DMS114 treated with DMSO at 0.1 percent for 48 hours (cell line): ENCODE measurements at regions not wholly inside any gene's neighbourhood (a gene's known extent, or its start where the extent isn't known, plus 50 kb on each side); places are given as distances from the start of the nearest gene placed in this dataset.
"Not testable (repeated sequence)": the region's sequence is repeated elsewhere in the genome, so short reads cannot be mapped to it uniquely, and the experiment has no call there.

ENCODE experiments used
- DNase-seq: peaks from one replicate; lab custom pipeline; 2025; ENCODE audit not compliant: unreplicated experiment; lab: John Stamatoyannopoulos, UW

DNA sequence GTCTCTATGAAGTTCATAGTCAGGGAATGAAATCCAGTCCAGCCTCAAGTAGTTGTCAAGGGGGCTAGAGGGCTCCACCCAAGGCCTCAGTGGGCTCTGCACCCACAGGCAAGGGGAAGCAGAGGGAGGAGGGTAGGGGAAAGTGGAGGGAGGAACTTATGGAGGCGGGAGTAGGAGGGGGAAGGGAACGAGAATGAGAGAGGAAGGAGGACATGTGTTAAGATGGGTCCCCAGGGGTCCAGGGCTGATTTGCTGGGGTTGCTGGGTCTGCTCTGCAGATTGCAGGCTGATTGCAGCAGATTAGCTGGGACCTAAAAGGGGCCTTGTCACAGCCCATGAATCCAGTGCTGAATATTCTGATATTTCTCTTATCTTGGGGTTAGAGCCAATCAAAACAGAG is 166.9 kb upstream of the IL12B start:
- DNase-seq, result no peak

DNA sequence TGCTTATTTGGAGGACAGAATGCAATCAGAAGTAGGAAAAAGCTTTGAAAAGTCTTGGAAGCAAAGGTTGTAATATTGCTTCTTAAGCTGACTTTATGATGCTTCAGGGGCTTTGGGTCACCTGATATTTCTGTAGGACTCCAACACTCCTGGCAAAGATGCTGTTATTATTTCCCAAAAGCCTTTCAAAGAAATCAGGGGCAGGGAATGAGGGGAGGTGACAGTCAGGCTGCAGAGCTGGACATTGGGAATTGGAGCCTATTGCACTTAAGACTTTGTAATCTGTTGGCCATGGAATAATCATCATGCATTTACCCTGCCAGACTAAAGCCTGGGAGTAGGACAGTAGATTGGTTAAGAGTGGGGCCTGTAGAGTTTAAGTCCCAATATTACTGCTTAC is 168.3 kb upstream of the IL12B start:
- DNase-seq, result no peak

DNA sequence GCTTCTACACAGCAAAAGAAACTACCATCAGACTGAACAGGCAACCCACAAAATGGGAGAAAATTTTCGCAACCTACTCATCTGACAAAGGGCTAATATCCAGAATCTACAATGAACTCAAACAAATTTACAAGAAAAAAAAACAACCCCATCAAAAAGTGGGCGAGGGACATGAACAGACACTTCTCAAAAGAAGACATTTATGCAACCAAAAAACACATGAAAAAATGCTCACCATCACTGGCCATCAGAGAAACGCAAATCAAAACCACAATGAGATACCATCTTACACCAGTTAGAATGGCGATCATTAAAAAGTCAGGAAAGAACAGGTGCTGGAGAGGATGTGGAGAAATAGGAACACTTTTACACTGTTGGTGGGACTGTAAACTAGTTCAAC is 171.8 kb upstream of the IL12B start:
- DNase-seq, result not testable (repeated sequence)

DNA sequence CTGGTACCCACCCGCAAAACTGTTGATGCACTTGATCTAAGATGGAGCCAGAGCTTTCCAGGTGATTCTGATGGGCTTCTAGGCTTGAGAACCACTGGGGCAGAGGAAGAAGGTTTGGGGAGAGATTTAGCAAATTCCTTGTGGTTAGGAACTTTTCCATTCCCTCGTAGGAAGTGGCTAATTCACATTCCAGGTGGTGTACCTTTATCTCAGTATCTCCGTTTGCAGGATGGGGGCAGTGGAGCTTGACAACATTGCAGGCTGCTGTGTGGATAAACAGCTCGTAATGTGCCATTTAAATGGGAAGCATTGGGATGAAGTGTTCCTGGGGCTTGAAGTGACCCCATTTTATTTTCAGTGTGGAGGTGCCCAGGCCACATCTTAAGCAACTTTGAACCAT is 172.9 kb upstream of the IL12B start:
- DNase-seq, result no peak

DNA sequence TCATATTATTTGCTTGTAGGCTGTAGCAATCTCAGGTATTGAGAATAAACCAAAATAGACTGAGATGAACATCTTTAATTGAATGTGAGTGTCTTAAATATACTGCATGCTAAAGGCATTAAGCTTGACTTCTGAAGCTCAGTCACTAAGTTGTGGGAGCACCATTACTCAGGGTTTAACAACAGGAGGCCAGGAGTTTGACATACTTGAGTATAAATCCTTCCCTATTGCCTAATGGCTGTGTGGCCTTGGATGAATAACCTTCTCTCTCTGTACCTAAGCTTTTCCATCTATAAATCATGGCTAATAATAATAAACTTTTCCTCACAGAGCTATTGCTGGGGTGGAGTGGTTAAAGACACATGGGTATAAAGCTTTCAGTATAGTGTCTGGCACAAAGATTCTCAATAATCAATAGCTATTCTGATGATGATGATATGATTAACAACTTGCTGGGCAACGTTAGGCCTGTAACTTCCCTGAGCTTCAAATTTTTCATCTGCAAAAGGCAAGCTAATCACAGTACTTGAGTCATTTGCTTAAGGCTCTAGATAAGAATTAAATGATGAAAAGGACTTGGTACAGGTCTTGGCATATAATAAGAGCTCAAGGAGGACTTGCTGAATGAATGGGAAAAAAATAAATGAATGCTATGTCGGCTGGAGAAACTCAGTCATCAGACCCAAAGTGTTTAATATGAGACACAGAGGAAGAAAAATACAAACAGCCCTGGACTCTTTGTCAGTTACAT is 174.0 kb upstream of the IL12B start:
- DNase-seq, result no peak

DNA sequence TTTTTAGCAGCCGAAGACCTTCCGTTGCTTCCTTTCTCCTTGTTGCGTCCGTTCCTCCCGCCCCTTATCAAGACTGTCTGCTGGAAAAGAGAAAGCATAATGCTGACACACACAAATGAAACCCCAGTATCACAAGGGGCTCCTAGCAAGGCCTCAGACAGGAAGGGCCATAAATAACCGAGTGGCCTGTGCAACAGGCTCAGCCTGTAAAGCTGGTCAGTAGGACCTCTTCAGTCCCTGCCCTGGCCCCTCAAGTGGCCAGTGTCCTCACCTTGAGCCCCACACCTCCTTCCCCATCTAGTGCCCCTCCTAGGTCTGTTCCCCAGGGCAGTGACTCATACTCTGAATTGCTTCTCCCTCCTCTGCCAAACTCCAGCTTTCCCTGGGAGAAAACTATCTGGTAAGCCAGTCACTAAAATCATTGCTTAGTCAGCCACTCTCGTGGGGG is 174.6 kb upstream of the IL12B start:
- no peak for DNase-seq

DNA sequence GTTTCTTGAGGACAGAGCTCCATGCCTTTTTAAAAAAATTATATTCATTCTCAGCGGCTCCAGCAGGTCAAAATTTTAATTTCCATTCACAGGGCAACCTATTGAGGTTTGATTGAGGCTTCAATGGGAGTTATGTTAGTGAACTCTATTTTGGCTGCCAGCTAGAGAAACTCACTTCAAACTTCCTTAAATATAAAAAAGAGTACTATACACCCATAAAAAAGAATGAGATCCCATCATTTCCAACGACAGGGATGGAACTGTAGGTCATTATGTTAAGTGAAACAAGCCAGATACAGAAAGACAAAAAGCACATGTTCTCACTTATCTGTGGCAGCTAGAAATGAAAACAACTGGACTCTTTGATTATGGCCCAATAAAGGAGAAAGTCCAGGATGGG is 176.8 kb upstream of the IL12B start:
- DNase-seq, result no peak

DNA sequence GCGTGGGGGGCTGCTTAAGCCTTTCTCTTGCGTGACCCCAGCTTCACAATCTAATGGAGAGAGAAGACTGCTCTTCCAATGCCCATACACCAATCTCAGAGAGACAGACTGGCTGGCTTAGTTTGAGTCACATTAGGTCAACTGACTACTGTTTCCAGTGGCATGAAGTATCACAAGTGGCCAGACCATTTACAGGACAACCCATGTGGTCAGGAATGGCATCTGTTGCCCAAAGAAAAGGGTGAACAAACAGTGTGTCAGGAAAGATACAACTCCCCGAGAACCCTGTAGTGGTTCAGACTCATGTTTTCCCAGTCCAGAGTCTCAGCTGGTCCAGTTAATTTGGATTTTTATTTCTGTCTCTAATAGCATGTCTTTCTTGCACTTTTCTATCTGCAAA is 177.4 kb upstream of the IL12B start:
- no peak for DNase-seq

DNA sequence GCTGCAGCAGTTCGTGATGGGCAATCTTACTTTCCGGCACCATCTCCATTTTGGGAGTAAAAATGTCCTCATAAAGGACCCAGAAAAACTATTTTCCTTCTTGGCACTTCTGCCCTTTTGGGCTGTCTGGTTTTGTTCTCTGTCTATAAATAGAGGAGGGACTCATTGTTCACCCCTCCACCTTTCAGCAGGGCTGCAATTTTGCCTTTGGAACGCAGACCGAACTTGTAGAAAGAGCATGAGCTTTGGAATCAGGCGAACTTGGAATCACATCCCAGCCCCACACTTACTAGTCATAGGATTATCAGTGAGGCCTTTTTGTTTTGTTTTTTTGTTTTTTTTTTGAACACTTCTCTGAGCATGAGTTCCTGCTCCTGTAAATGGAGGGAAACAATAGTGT is 178.1 kb upstream of the IL12B start:
- DNase-seq, result no peak

DNA sequence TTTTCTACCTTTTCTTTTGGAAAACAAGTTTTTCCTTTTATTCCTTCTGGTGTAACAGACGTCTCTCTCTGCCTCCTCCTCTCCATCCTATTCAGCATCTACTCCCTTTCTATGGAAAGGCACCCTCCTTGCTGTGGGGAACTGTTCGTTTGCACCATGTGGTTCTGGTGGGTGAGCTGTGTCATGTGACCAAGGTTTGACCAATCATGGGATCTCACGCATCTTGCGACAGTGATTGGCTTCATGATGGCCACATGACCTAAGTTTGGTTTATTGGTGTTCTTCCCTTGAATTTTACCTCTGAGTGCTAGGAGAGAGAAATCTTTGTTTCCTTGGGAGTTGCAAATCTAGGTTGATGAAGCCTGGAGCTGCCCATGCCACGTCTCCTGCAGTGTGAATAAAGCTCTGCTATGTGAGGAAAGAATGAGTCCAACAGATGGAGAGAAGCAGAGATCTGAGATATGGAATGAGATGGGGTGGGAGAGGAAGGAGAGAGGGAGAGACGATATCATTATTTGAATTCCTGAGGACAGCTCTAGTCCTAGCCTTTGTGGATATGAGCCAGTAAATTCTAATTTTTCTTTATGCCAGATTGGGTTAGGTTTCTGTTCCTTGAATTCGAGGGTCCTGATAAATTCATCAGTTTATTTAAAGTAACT is 178.8 kb upstream of the IL12B start:
- DNase-seq, result no peak

DNA sequence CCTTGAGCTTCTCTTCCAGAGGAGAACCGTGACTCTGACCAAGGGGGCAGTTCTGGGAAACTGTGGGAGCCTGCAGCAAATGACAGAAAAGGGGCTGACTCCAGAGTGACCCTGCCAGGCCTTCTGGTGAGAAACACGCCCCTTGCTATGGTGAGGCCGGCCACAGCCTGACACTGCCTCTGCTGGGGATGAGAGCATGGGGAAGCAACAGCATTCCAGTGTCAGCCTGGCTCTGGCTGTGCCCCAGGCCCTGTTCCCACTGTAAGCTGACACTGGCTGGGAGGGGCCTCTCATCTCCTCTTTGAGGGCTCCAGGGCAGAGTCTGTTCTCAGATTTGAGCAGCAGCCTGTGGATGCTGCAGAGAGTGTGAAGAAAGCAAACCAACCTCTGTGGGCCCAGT is 180.0 kb upstream of the IL12B start:
- no peak for DNase-seq

DNA sequence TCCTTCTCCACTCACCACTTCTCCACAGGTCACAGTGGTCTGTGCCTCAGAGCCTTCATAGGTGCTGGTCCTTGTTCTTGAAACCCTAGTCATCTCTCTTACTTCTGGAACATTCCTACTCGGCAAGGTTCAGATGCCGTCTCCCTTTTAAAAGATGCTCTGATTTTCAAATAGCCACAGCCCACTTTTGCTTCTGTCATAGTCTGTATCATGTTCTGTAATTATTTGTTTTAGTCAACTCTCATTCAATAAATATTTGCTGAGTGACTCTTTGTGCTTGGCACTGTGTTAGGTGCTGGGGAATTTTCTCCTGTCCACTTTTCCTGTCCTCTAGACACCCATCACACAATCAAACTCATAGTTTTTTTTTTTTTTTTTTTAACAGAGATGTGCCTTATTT is 181.3 kb upstream of the IL12B start:
- no peak for DNase-seq

DNA sequence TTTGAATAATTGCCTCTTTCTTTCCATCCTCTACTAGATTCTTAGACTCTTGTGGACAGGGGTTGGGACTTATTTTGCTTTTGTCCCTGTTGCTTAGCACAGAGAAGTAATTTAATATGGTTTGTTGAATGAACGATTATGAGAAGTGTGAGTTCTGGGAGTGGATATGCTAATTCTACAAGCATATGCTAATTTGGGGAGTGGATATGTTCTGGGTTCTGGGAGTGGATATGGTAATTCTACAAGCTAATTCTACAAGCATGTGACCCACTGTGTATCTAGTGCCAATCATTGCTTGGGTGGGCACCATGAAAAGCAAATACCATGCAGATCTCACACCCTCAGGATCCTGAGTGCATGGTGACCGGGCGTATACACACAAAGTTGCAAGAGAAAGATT is 181.8 kb upstream of the IL12B start:
- DNase-seq, result no peak

DNA sequence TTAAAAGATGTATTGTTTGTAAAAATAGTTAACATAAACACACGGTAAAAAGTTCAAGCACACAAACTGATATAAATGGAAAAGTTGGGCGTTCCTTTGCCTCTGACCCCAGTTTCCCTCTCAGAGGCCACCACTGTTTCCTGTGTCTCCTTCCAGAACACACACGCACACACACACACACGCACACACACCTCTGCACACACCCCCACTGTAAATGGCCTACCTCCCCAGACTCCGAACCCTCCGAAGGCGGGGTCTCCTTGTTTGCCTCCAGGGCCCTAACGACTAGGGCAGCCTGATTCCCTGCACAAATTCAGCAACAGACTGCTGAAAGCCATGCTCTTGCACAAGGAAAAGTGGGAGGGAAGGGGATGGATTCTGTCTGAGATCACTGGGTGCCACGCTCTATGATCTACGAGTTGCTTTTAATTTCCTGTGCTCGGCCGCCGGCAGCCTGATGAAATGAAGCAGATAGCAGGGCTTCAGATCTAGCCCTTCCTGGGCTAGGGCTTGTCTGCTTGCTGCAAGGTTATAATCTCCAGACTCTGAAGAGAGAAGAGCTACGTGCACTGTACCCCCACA is 184.0 kb upstream of the IL12B start:
- DNase-seq, result no peak

DNA sequence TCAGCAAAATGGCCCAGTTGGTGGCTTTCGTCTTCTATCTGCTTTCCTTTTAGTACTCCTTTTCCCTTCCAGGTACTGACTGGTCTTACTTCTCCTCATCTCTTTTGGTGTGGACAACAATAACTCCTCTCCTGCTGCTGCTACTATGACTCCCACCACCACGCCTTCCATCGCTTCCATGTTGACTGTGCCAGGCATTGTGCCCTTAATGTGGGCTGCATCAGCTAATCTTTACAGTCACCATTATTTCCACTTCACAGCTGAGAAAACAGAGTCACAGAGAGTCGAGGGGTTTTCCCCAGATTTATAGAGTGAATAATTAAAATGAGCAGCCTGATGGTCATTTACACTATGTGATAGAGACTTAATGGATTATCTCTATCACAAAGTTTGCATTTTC is 184.9 kb upstream of the IL12B start:
- no peak for DNase-seq

DNA sequence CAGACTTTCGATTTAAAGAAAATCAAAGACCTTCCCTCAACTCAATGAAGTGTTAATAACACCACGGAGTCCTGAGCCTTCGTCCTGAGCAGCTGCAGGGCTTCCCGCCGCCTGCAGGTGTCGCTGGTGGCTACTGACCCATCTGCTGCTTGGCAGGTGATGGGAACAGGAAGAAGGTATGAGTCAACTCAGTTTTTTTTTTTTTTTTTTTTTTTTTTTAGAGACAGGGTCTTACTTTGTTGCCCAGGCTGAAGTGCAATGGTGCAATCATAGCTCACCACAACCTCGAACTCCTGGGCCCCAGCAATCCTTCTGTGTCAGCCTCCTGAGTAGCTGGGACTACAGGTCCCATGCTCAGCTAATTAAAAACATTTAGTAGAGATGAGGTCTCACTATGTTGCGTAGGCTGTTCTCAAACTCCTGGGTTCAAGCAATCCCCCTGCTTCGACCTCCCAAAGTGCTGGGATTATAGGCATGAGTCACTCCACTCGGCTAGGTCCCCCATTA is 185.7 kb upstream of the IL12B start:
- no peak for DNase-seq

DNA sequence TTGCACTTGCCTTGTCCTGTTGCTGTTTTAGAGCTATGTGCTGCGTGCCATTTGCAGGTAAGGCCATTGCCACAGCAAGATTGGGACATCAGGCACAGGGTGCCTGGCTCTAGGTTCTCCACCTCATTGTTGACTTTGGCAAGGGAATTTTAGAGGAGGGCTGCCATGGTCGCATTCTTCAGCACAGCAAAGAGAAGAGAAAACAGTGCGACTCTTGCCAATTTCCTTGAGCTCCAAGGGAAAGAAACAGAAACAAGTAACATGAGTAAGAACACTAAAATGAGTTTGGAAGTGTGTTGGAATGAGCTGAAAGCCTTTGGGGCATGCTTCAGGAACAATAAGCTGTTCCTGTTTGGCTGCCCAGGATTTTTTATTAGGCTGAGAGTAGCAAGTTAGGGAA is 188.1 kb upstream of the IL12B start:
- DNase-seq, result no peak

DNA sequence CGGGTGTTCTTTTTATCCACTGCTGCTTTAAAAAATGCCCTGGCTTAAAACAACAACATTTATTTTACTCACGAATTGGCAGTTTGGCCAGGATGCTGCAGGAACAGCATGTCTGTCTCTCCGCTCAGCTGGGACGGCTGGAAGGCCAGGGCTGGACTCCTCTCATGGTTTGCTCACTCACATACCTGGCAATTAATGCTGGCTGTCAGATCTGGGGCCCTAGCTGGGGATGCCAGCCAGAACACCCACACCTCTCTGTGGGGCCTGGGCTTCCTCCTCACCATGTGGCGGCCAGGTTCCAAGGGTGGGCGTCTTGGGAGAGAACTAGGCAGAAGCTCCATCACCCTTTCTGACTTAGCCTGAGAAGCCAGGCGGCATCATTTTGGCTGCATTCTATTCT is 189.1 kb upstream of the IL12B start:
- no peak for DNase-seq

DNA sequence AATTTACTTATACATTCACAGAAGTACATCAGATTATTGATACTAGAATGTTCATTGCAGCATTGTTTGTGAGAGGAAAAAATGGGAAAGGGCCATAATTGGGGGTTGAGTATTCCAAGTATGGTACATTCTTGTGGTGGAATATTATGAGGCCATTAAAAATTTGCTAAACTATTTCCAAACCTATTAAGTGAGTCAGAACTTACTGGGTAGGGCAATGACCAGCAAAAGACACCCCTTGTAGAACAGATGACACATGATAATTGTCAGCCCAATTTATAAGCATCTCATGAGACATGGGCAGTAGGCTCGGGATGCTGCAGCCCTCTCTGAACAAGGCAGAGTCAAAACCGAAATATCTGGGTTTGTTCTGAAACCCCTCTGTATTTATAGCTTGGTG is 192.6 kb upstream of the IL12B start:
- DNase-seq, result no peak

DNA sequence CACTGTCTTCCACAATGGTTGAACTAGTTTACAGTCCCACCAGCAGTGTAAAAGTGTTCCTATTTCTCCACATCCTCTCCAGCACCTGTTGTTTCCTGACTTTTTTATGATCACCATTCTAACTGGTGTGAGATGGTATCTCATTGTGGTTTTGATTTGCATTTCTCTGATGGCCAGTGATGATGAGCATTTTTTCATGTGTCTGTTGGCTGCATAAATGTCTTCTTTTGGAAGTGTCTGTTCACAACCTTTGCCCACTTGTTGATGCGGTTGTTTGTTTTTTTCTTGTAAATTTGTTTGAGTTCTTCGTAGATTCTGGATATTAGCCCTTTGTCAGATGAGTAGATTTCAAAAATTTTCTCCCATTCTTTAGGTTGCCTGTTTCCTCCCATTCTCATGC is 194.0 kb upstream of the IL12B start:
- DNase-seq, result not testable (repeated sequence)

DNA sequence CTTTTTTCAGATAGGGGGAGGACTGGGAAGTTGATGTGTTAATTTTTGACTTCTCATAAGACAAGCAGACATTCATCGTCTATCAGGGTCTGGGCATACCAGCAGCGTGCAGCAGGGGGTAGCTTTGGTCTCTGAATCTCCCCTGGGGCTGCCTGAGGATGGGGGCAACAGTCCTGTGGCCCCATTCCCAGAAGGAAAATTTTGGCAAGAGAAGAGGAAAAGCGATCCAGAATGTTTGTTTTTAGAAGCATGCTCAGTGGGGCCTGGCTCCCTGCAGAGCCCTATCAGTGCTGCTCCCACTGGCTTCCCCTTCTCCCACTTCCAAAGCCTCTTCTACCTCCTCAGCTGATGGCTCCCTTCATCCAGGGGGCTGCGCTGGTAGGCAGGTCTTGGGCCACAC is 194.8 kb upstream of the IL12B start:
- no peak for DNase-seq

DNA sequence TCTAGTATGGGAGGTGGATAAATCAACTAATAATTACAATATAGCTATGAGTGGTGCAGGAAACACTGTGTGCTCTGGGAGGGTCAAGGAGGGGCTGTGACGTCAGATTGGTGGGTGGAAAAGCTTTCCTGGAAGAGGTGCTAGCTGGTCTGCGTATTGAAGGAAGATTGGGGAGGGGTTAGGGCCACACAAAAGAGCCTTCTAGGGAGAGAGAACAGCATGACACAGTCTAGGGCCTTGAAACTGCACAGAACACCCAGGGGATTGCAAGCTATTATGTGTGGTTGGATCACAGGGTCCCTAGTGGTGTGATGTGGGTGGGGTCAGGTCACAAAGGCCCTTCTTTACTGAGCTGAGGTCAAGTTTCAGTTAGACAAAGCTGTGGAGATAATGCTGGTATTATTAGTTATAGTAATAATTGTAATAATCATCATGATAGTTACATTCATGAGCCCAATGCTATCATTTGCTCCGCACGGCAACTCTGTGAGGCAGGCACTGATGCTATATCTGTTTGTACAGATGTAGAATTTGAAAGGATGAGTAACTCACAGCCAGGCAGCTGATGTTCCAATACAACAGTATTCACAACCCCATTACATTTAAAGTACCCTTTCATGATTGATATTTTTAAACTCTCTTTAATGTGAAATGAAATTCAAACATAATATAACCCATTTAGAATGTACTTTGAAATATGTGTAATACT is 197.4 kb upstream of the IL12B start:
- no peak for DNase-seq
